H1 (cell line): ENCODE measurements at regions not wholly inside any gene's neighbourhood (a gene's known extent, or its start where the extent isn't known, plus 50 kb on each side); places are given as distances from the start of the nearest gene placed in this dataset.

Source experiments
- BCL11A ChIP-seq, 2 experiments: IDR thresholded peaks; one replicate each; pipeline ENCODE4 v1.6.1; 2011; ENCODE audit warnings: low read depth in 2 of 2, low read length in 2 of 2, mild to moderate bottlenecking in 2 of 2
- CEBPB ChIP-seq: IDR thresholded peaks from 2 replicates; pipeline ENCODE4 v1.6.1; 2012; ENCODE audit warnings: low read depth, low read length
- CTCF ChIP-seq, 3 experiments: IDR thresholded peaks; 1 replicate in 2 of 3; 2 replicates in 1 of 3; pipeline versions ENCODE4 v1.5.1 to v1.6.1; 2011; ENCODE audit warnings: low read length in 3 of 3, mild to moderate bottlenecking in 3 of 3, inconsistent platforms in 2 of 3, low read depth in 1 of 3, moderate library complexity in 1 of 3; ENCODE audit not compliant: insufficient read depth in 1 of 3; ENCODE audit errors: control extremely low read depth in 1 of 3
- HDAC6 ChIP-seq: IDR thresholded peaks from one replicate; pipeline ENCODE4 v1.7.1; 2012; ENCODE audit warnings: low read depth, mild to moderate bottlenecking, inconsistent platforms, low read length, moderate library complexity
- KDM5A ChIP-seq: fragments of 200-600 bp; IDR thresholded peaks from 2 replicates; pipeline ENCODE4 v1.7.1; 2012; ENCODE audit warnings: mild to moderate bottlenecking, low read length, inconsistent platforms, mixed read lengths
- MAX ChIP-seq: IDR thresholded peaks from 2 replicates; pipeline ENCODE4 v1.6.1; 2012; ENCODE audit warnings: inconsistent platforms
- TAF1 ChIP-seq: IDR thresholded peaks from 2 replicates; pipeline ENCODE4 v1.6.1; 2011; ENCODE audit warnings: mild to moderate bottlenecking, low read depth, low read length
- YY1 ChIP-seq: IDR thresholded peaks from 2 replicates; pipeline ENCODE4 v1.6.1; 2011; ENCODE audit warnings: low read depth, mild to moderate bottlenecking, low read length

- no peak for TF ChIP-seq KDM5A
- no peak for TF ChIP-seq BCL11A (IDR thresholded peaks at IDR 0.05; ENCODE audit: low read depth in 2 of 2, low read length in 2 of 2)
- TF ChIP-seq CTCF (IDR thresholded peaks at IDR 0.05; ENCODE audit: control extremely low read depth in 1 of 3, insufficient read depth in 1 of 3, low read depth in 1 of 3, low read length in 3 of 3): no peak
- no peak for TF ChIP-seq YY1
- no peak for TF ChIP-seq CEBPB
- TF ChIP-seq TAF1: no peak
- no peak for TF ChIP-seq MAX
- TF ChIP-seq HDAC6: no peak
Measured at GRCh38 chr10:64158551-64158950, 637.4 kb downstream of the REEP3 start.
